GM04504 (cell line): ENCODE measurements at regions not wholly inside any gene's neighbourhood (a gene's known extent, or its start where the extent isn't known, plus 50 kb on each side); places are given as distances from the start of the nearest gene placed in this dataset.

ENCODE experiments used
- DNase-seq: peaks from one replicate; pipeline ENCODE4 v3.0.0-alpha.2; 2012; ENCODE audit warnings: low read depth

- DNase-seq = no peak
Observed at GRCh38 chr5:17761326-17761725, 127.1 kb downstream of the TAF11L14 start.

GRCh38 chr5:17763301-17763700, 129.0 kb downstream of the TAF11L14 start:
- no peak for DNase-seq

- no peak for DNase-seq
Observed at GRCh38 chr5:17766031-17766430, 131.8 kb downstream of the TAF11L14 start.

GRCh38 chr5:17769277-17769676, 135.0 kb downstream of the TAF11L14 start:
- no peak for DNase-seq

GRCh38 chr5:17772232-17772631, 138.0 kb downstream of the TAF11L14 start:
- DNase-seq = no peak

- DNase-seq = no peak
Observed at GRCh38 chr5:17785774-17786173, 151.5 kb downstream of the TAF11L14 start.

- DNase-seq = no peak
Observed at GRCh38 chr5:17788351-17788750, 154.1 kb downstream of the TAF11L14 start.

- DNase-seq = no peak
Observed at GRCh38 chr5:17794201-17794600, 159.9 kb downstream of the TAF11L14 start.

- no peak for DNase-seq
Observed at GRCh38 chr5:17794815-17795214, 160.6 kb downstream of the TAF11L14 start.

GRCh38 chr5:17796142-17796541, 161.9 kb downstream of the TAF11L14 start:
- DNase-seq = no peak

- no peak for DNase-seq
Observed at GRCh38 chr5:17796757-17797396, 162.6 kb downstream of the TAF11L14 start.

- DNase-seq = no peak
Observed at GRCh38 chr5:17799521-17799920, 165.3 kb downstream of the TAF11L14 start.

GRCh38 chr5:17801595-17801994, 167.3 kb downstream of the TAF11L14 start:
- DNase-seq = no peak

GRCh38 chr5:17802256-17802655, 168.0 kb downstream of the TAF11L14 start:
- no peak for DNase-seq

GRCh38 chr5:17803971-17804370, 169.7 kb downstream of the TAF11L14 start:
- no peak for DNase-seq

- no peak for DNase-seq
Observed at GRCh38 chr5:17805227-17805825, 171.1 kb downstream of the TAF11L14 start.

GRCh38 chr5:17806818-17807468, 172.7 kb downstream of the TAF11L14 start:
- DNase-seq = no peak

- DNase-seq = no peak
Observed at GRCh38 chr5:17808566-17808965, 174.3 kb downstream of the TAF11L14 start.

- no peak for DNase-seq
Observed at GRCh38 chr5:17810734-17811133, 176.5 kb downstream of the TAF11L14 start.

GRCh38 chr5:17813214-17813613, 179.0 kb downstream of the TAF11L14 start:
- no peak for DNase-seq

- no peak for DNase-seq
Observed at GRCh38 chr5:17816505-17816904, 182.2 kb downstream of the TAF11L14 start.

GRCh38 chr5:17816944-17817343, 182.7 kb downstream of the TAF11L14 start:
- DNase-seq = no peak

- no peak for DNase-seq
Observed at GRCh38 chr5:17817990-17818389, 183.7 kb downstream of the TAF11L14 start.

GRCh38 chr5:17819783-17820182, 185.5 kb downstream of the TAF11L14 start:
- no peak for DNase-seq
